Caco-2 (cell line): ENCODE measurements at regions not wholly inside any gene's neighbourhood (a gene's known extent, or its start where the extent isn't known, plus 50 kb on each side); places are given as distances from the start of the nearest gene placed in this dataset.

Source experiments
- BruUV-seq: library from RNA; stranded (reverse); fragments of 400-500 nt; replicated peaks from 2 replicates; lab custom pipeline; 2021; lab: Mats Ljungman, UMichigan
- CTCF ChIA-PET: fragments of 300-600 bp; sonication (Branson Sonifier 250); formaldehyde crosslinking; loops from one replicate; lab custom pipeline; 2022; ENCODE audit warnings: antibody characterized with exemption; lab: Charles Lee
- POLR2A ChIA-PET: fragments of 300-600 bp; sonication (Branson Sonifier 250); formaldehyde crosslinking; loops from one replicate; lab custom pipeline; 2022; ENCODE audit warnings: antibody characterized with exemption; lab: Charles Lee
- DNase-seq, 2 experiments: peaks; one replicate each; pipeline versions ENCODE4 v3.0.0 to v3.0.0-alpha.2; 2020 to 2022
- H3K27me3 ChIP-seq: replicated peaks from 2 replicates; pipeline ENCODE4 v1.6.0; 2011; ENCODE audit warnings: low read length; ENCODE audit not compliant: control insufficient read depth, insufficient read depth
- H3K36me3 ChIP-seq: 2 replicates; pipeline ENCODE4 v1.5.1; 2011; ENCODE audit warnings: low read length; ENCODE audit not compliant: control insufficient read depth, insufficient read depth
- H3K4me1 ChIP-seq: fragments of 250-450 bp; sonication (Bioruptor Pico); 2 replicates; pipeline ENCODE4 v1.5.1; 2020; ENCODE audit warnings: mild to moderate bottlenecking
- H3K4me3 ChIP-seq: 2 replicates; pipeline ENCODE4 v1.5.1; 2011; ENCODE audit warnings: low read depth, mild to moderate bottlenecking, control low read depth, low read length
- H3K9me3 ChIP-seq: fragments of 250-450 bp; sonication (Bioruptor Pico); 2 replicates; pipeline ENCODE4 v1.5.1; 2020; ENCODE audit warnings: mild to moderate bottlenecking, moderate library complexity
- H3K27ac Mint-ChIP-seq: one replicate; pipeline ENCODE4 v1.8.0; 2022; ENCODE audit warnings: mixed read lengths; ENCODE audit not compliant: unreplicated experiment
- H3K27me3 Mint-ChIP-seq: one replicate; pipeline ENCODE4 v1.8.0; 2022; ENCODE audit warnings: mixed read lengths; ENCODE audit not compliant: insufficient read depth, unreplicated experiment
- H3K36me3 Mint-ChIP-seq: one replicate; pipeline ENCODE4 v1.8.0; 2022; ENCODE audit warnings: mild to moderate bottlenecking, mixed read lengths; ENCODE audit not compliant: insufficient read depth, unreplicated experiment
- H3K4me1 Mint-ChIP-seq: one replicate; pipeline ENCODE4 v1.8.0; 2022; ENCODE audit warnings: low read depth, mixed read lengths; ENCODE audit not compliant: unreplicated experiment
- H3K4me3 Mint-ChIP-seq: one replicate; pipeline ENCODE4 v1.8.0; 2022; ENCODE audit warnings: mild to moderate bottlenecking, moderate library complexity, mixed read lengths; ENCODE audit not compliant: unreplicated experiment
- H3K9me3 Mint-ChIP-seq: one replicate; pipeline ENCODE4 v1.8.0; 2022; ENCODE audit warnings: mixed read lengths; ENCODE audit not compliant: unreplicated experiment
- CTCF ChIP-seq, 2 experiments: fragments of 200-600 bp in 1 of 2; IDR thresholded peaks; 1 replicate in 1 of 2; 2 replicates in 1 of 2; pipeline versions ENCODE4 v1.5.1 to v1.8.0; 2011 to 2022; ENCODE audit warnings: antibody characterized with exemption in 1 of 2, control low read depth in 1 of 2, inconsistent platforms in 1 of 2, low read depth in 1 of 2, low read length in 1 of 2, mild to moderate bottlenecking in 1 of 2, moderate library complexity in 1 of 2; ENCODE audit not compliant: insufficient read depth in 1 of 2, severe bottlenecking in 1 of 2, unreplicated experiment in 1 of 2
- intact Hi-C: fragments of 100-400 bp; cut with micrococcal nuclease; formaldehyde crosslinking; loops from one replicate; pipeline ENCODE4 v1.10.0; 2022; ENCODE audit not compliant: unreplicated experiment

GRCh38 chr12:126432780-126433179, 1367.5 kb downstream of the AACS start:
- Histone ChIP-seq H3K4me1 (no peaks in the 10 kb centered on the region), H3K27me3 (no peaks in the 10 kb centered on the region), H3K9me3 (no peaks in the 10 kb centered on the region), H3K36me3 (no peaks in the 10 kb centered on the region), H3K4me3 (no peak overlapping the region)
- Mint-ChIP-seq H3K36me3 (no peaks in the 10 kb centered on the region), H3K27ac (no peak overlapping the region), H3K4me1 (no peaks in the 10 kb centered on the region), H3K4me3 (no peak overlapping the region), H3K9me3 (no peaks in the 10 kb centered on the region), H3K27me3 (peaks cover 3% of the 10 kb centered on the region)
- ChIA-PET CTCF (no interaction called here), POLR2A (no interaction called here)
- DNase-seq, result no peak
- intact Hi-C loops, result no loop called here
- no TSS peak for BruUV-seq
- no peak for TF ChIP-seq CTCF (IDR thresholded peaks at IDR 0.05; ENCODE audit: insufficient read depth in 1 of 2, low read depth in 1 of 2, low read length in 1 of 2, severe bottlenecking in 1 of 2, unreplicated experiment in 1 of 2)

- POLR2A ChIA-PET, result no interaction called here
- DNase-seq, result no peak
Measured at GRCh38 chr12:126434412-126434985, 1369.3 kb downstream of the AACS start.

GRCh38 chr12:126436041-126436440, 1370.8 kb downstream of the AACS start:
- POLR2A ChIA-PET, result no interaction called here
- no peaks in the 10 kb centered on the region for H3K36me3 Mint-ChIP-seq

More at GRCh38 chr12:126434412-126434985, 1369.3 kb downstream of the AACS start:
- Histone ChIP-seq H3K9me3 (no peaks in the 10 kb centered on the region), H3K4me3 (no peak overlapping the region), H3K36me3 (no peaks in the 10 kb centered on the region), H3K27me3 (no peaks in the 10 kb centered on the region), H3K4me1 (no peaks in the 10 kb centered on the region)
- intact Hi-C loops, result no loop called here
- no peak for TF ChIP-seq CTCF (IDR thresholded peaks at IDR 0.05; ENCODE audit: insufficient read depth in 1 of 2, low read depth in 1 of 2, low read length in 1 of 2, severe bottlenecking in 1 of 2, unreplicated experiment in 1 of 2)
- Mint-ChIP-seq H3K9me3 (no peaks in the 10 kb centered on the region), H3K4me3 (no peak overlapping the region), H3K27me3 (peaks cover 3% of the 10 kb centered on the region), H3K27ac (no peak overlapping the region), H3K36me3 (no peaks in the 10 kb centered on the region), H3K4me1 (no peaks in the 10 kb centered on the region)
- CTCF ChIA-PET, result no interaction called here
- no TSS peak for BruUV-seq

More at GRCh38 chr12:126436041-126436440, 1370.8 kb downstream of the AACS start:
- Mint-ChIP-seq H3K27me3 (peaks cover 3% of the 10 kb centered on the region), H3K4me1 (no peaks in the 10 kb centered on the region), H3K9me3 (no peaks in the 10 kb centered on the region), H3K4me3 (no peak overlapping the region), H3K27ac (no peak overlapping the region)
- Histone ChIP-seq H3K4me1 (no peaks in the 10 kb centered on the region), H3K4me3 (no peak overlapping the region), H3K9me3 (no peaks in the 10 kb centered on the region), H3K36me3 (no peaks in the 10 kb centered on the region), H3K27me3 (no peaks in the 10 kb centered on the region)
- no peak for DNase-seq
- CTCF ChIA-PET, result no interaction called here
- no peak for TF ChIP-seq CTCF (IDR thresholded peaks at IDR 0.05; ENCODE audit: insufficient read depth in 1 of 2, low read depth in 1 of 2, low read length in 1 of 2, severe bottlenecking in 1 of 2, unreplicated experiment in 1 of 2)
- intact Hi-C loops, result no loop called here
- BruUV-seq, result no TSS peak
